Coronary artery (tissue), 2 donors: ENCODE measurements at regions not wholly inside any gene's neighbourhood (a gene's known extent, or its start where the extent isn't known, plus 50 kb on each side); places are given as distances from the start of the nearest gene placed in this dataset.

Source experiments
- DNase-seq: peaks from one replicate; pipeline ENCODE4 v3.0.0-alpha.2; 2017; ENCODE audit warnings: low spot score
- H3K27ac ChIP-seq, 2 donors: fragments of 200-600 bp; sonication (generic); one replicate each; pipeline ENCODE4 v1.5.1; 2016 to 2019
- H3K4me3 ChIP-seq: fragments of 200-600 bp; sonication (generic); 2 replicates; pipeline ENCODE4 v1.5.1; 2016; ENCODE audit warnings: mild to moderate bottlenecking, moderate library complexity
- TF ChIP-seq, protein P1 (sequence below): fragments of 200-600 bp; sonication (generic); IDR thresholded peaks from one replicate; pipeline ENCODE4 v1.5.1; 2019; ENCODE audit warnings: antibody characterized with exemption

DNA sequence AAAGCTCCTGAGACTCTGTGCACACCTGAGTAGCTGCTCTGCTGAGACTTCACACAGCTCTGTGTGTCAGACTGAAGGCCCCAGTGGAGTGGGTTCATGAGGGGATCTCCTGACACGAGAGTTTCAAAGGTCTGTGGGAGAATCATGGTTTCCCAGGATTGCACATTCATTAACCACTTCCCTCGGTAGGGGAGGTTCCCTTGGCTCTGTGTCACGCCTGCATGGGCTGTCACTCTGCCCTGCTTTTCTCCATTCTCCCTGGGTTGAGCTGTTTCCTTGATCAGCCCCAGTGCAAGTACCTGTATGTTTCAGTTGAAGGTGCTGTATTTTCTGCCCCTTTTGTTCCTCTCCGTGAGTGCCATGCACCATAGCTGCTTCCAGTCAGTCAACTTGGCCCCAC, 236.9 kb downstream of the EPM2A start:
- no peak overlapping the region for H3K27ac ChIP-seq
- TF ChIP-seq, protein P1, sequence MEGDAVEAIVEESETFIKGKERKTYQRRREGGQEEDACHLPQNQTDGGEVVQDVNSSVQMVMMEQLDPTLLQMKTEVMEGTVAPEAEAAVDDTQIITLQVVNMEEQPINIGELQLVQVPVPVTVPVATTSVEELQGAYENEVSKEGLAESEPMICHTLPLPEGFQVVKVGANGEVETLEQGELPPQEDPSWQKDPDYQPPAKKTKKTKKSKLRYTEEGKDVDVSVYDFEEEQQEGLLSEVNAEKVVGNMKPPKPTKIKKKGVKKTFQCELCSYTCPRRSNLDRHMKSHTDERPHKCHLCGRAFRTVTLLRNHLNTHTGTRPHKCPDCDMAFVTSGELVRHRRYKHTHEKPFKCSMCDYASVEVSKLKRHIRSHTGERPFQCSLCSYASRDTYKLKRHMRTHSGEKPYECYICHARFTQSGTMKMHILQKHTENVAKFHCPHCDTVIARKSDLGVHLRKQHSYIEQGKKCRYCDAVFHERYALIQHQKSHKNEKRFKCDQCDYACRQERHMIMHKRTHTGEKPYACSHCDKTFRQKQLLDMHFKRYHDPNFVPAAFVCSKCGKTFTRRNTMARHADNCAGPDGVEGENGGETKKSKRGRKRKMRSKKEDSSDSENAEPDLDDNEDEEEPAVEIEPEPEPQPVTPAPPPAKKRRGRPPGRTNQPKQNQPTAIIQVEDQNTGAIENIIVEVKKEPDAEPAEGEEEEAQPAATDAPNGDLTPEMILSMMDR, result no peak
- no peak for DNase-seq
- H3K4me3 ChIP-seq, result no peak overlapping the region

DNA sequence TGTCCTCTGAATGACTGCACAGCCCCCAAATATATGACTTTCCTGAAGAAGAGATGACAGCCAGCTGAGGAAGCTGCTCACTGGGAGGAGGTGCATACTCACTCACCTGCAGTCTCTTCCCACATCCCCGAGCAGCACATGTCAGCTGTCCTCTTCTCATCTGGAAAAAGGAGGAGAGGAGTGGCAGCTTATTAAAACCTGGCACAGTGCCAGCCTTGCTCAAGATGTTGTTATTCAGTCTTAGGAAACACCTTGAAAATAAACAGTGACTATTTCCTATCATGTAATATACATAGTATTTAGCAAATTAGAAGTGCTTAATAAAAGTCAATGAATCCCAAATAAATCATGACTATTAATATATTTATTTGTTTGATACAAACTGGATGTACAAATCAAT, 232.9 kb downstream of the EPM2A start:
- no peak for DNase-seq
- TF ChIP-seq, protein P1, result no peak
- no peak overlapping the region for H3K27ac ChIP-seq
- H3K4me3 ChIP-seq, result no peak overlapping the region

DNA sequence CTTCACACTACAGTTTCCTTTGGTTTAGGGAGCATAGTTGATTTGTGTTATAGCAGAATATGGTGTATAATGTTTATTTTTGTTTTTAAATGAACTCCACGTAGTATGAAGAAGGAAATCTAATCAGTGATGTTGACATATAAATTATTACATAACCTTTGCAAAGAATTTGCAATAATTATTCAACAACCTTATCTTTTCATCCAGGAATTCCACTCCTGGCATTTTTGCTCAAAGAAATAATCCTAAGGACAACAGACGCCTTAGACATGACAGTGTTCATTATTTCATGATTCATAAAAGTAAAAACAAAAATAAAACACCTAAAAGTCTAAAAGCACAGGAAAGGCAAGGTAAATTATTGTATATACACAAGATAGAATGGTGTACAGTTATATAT, 229.2 kb downstream of the EPM2A start:
- no peak overlapping the region for H3K4me3 ChIP-seq
- TF ChIP-seq, protein P1, result no peak
- DNase-seq, result no peak
- H3K27ac ChIP-seq, result no peak overlapping the region

GRCh38 chr6:145506565-145506964, 228.8 kb downstream of the EPM2A start:
- TF ChIP-seq, protein P1, result no peak
- no peak for DNase-seq
- no peak overlapping the region for H3K4me3 ChIP-seq
- H3K27ac ChIP-seq, result no peak overlapping the region

DNA sequence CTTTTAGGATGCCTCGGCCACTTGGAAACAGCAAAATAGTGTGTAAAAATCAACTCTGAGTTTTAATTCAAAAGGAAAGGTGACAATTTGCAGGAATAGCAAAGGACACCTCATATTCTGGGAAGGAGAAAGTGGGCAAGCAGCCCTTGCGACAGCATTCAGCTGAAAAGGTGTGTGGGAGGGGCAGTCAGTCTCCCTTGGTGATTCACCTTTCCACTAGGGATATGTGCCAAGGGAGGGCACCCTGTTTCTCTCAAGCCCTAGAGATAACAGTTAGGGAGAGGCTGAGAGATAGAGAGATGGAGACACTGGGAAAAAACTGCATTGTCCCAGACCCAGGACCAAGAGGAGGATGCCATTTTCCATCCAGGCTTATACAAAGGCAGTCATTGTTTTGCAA, 228.1 kb downstream of the EPM2A start:
- H3K27ac ChIP-seq, result no peak overlapping the region
- TF ChIP-seq, protein P1, result no peak
- DNase-seq, result no peak
- H3K4me3 ChIP-seq, result no peak overlapping the region

DNA sequence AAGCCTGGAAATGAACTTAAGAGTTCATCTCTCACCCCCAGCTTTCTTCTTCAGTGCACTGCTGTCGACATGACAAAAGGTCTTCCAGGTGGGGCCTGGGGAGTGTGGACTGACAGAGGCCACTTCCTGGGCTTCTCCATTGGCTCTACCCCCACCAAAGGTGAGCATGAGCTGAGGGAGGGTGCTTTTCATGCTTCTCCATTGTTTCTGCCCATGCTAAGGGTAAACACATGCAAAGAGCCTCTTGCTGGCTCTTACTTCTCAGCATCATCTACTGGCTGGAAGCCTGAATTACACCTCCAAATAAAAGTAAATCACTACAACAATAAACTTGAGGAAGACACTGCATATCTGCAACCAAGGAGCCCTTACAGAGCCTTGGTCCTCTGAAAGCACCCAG, 227.2 kb downstream of the EPM2A start:
- Histone ChIP-seq H3K4me3 (no peak overlapping the region), H3K27ac (no peak overlapping the region)
- DNase-seq, result no peak
- TF ChIP-seq, protein P1, result no peak

DNA sequence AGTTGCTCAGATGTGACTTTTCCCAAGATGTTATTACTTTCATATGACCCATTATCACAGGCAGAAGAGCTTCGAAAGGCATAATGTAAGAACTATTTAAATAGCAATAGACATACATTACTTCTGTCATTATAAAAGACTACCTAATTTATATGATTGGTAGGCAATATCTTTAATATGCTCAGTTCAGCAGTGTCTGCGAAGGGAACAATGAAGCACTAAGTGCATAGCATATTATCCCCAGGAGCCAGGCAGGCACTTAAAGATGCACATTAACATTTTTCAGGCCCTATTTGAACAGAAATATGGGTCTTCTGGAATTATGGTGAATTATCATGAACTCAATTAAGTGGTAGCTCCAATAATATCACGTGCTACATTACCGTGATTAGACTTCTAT, 217.8 kb downstream of the EPM2A start:
- DNase-seq, result no peak
- TF ChIP-seq, protein P1, result no peak
- Histone ChIP-seq H3K27ac (no peak overlapping the region), H3K4me3 (no peak overlapping the region)
